ENCODE measurements at regions not wholly inside any gene's neighbourhood (a gene's known extent, or its start where the extent isn't known, plus 50 kb on each side); places are given as distances from the start of the nearest gene placed in this dataset.
"Not testable (repeated sequence)": the region's sequence is repeated elsewhere in the genome, so short reads cannot be mapped to it uniquely, and the experiment has no call there.

- H3K9me3 Mint-ChIP-seq = peaks cover 21% of the 10 kb centered on the region
- H3K27me3 Mint-ChIP-seq = no peaks in the 10 kb centered on the region
- H3K4me1 Mint-ChIP-seq = no peaks in the 10 kb centered on the region
- no peak for ATAC-seq
- H3K36me3 Mint-ChIP-seq (ENCODE audit: low read depth) = no peaks in the 10 kb centered on the region
- no peak overlapping the region for H3K27ac Mint-ChIP-seq
- H3K4me3 Mint-ChIP-seq = no peak overlapping the region
- no peak for DNase-seq
Observed at GRCh38 chr7:63104666-63105065, 894.0 kb upstream of the ZNF722 start.

- Mint-ChIP-seq H3K9me3 (peaks cover 27% of the 10 kb centered on the region), H3K4me3 (no peak overlapping the region), H3K4me1 (no peaks in the 10 kb centered on the region), H3K27ac (no peak overlapping the region), H3K27me3 (no peaks in the 10 kb centered on the region), H3K36me3 (ENCODE audit: low read depth) (no peaks in the 10 kb centered on the region)
- DNase-seq (no peak), ATAC-seq (no peak)
Observed at GRCh38 chr7:63105978-63106377, 892.7 kb upstream of the ZNF722 start.

- no peak overlapping the region for H3K4me3 Mint-ChIP-seq
Observed at GRCh38 chr7:63106506-63107388, 891.9 kb upstream of the ZNF722 start.

GRCh38 chr7:63111511-63111910, 887.1 kb upstream of the ZNF722 start:
- not testable (repeated sequence) for ATAC-seq; H3K27me3 Mint-ChIP-seq; H3K27ac Mint-ChIP-seq; H3K4me3 Mint-ChIP-seq; H3K36me3 Mint-ChIP-seq (ENCODE audit: low read depth); H3K4me1 Mint-ChIP-seq; DNase-seq
- H3K9me3 Mint-ChIP-seq = peaks cover 16% of the 10 kb centered on the region

More at GRCh38 chr7:63106506-63107388, 891.9 kb upstream of the ZNF722 start:
- DNase-seq (no peak), ATAC-seq (no peak)
- H3K9me3 Mint-ChIP-seq = peaks cover 23% of the 10 kb centered on the region
- H3K36me3 Mint-ChIP-seq (ENCODE audit: low read depth) = no peaks in the 10 kb centered on the region
- no peak overlapping the region for H3K27ac Mint-ChIP-seq
- no peaks in the 10 kb centered on the region for H3K27me3 Mint-ChIP-seq
- no peaks in the 10 kb centered on the region for H3K4me1 Mint-ChIP-seq

GRCh38 chr7:63112764-63113712, 885.6 kb upstream of the ZNF722 start:
- no peaks in the 10 kb centered on the region for H3K27me3 Mint-ChIP-seq
- DNase-seq = no peak
- H3K36me3 Mint-ChIP-seq (ENCODE audit: low read depth) = no peaks in the 10 kb centered on the region
- no peak overlapping the region for H3K27ac Mint-ChIP-seq
- no peaks in the 10 kb centered on the region for H3K4me1 Mint-ChIP-seq
- no peak for ATAC-seq
- H3K4me3 Mint-ChIP-seq = no peak overlapping the region
- peaks cover 24% of the 10 kb centered on the region for H3K9me3 Mint-ChIP-seq

- no peak for DNase-seq
- ATAC-seq = no peak
- H3K27ac Mint-ChIP-seq = no peak overlapping the region
- H3K36me3 Mint-ChIP-seq (ENCODE audit: low read depth) = no peaks in the 10 kb centered on the region
- no peaks in the 10 kb centered on the region for H3K4me1 Mint-ChIP-seq
- H3K27me3 Mint-ChIP-seq = no peaks in the 10 kb centered on the region
- no peak overlapping the region for H3K4me3 Mint-ChIP-seq
- H3K9me3 Mint-ChIP-seq = peaks cover 28% of the 10 kb centered on the region
Observed at GRCh38 chr7:63113713-63114285, 884.9 kb upstream of the ZNF722 start.

GRCh38 chr7:63114371-63114985, 884.2 kb upstream of the ZNF722 start:
- no peaks in the 10 kb centered on the region for H3K36me3 Mint-ChIP-seq (ENCODE audit: low read depth)
- H3K9me3 Mint-ChIP-seq = peaks cover 28% of the 10 kb centered on the region
- H3K27me3 Mint-ChIP-seq = no peaks in the 10 kb centered on the region
- no peak for ATAC-seq
- no peak overlapping the region for H3K27ac Mint-ChIP-seq
- H3K4me1 Mint-ChIP-seq = no peaks in the 10 kb centered on the region
- DNase-seq = no peak
- no peak overlapping the region for H3K4me3 Mint-ChIP-seq
